CD4-positive, alpha-beta T cell (primary cell): ENCODE measurements at regions not wholly inside any gene's neighbourhood (a gene's known extent, or its start where the extent isn't known, plus 50 kb on each side); places are given as distances from the start of the nearest gene placed in this dataset.

Experiments used
- ATAC-seq: fragments of 200-7000 bp; cut with Tn5 transposase; one replicate; pipeline ENCODE4 v1.10.0; 2022; ENCODE audit warnings: mild to moderate bottlenecking; ENCODE audit not compliant: poor library complexity
- CTCF ChIA-PET: fragments of 350-600 bp; sonication (Branson Sonifier 250); formaldehyde crosslinking; loops from one replicate; lab custom pipeline; 2021; ENCODE audit warnings: antibody characterized with exemption, inconsistent platforms; lab: Charles Lee
- POLR2A ChIA-PET: fragments of 350-600 bp; sonication (Branson Sonifier 250); formaldehyde crosslinking; loops from one replicate; lab custom pipeline; 2021; ENCODE audit warnings: antibody characterized with exemption, inconsistent platforms; lab: Charles Lee
- DNase-seq, 14 experiments: peaks; one replicate each; pipeline ENCODE4 v3.0.0-alpha.2; 2013 to 2020; ENCODE audit warnings: mixed read lengths in 2 of 14
- H3K27ac ChIP-seq, 2 donors: one replicate each; pipeline versions ENCODE4 v1.5.1 to v1.7.0; 2013; ENCODE audit warnings: low read length in 2 of 2, low read depth in 1 of 2, mild to moderate bottlenecking in 1 of 2
- H3K27me3 ChIP-seq, 2 experiments: 1 replicate in 1 of 2; 2 replicates in 1 of 2; pipeline versions ENCODE4 v1.6.1 to v1.7.0; 2013; ENCODE audit warnings: low read length in 2 of 2, control low read depth in 1 of 2, mild to moderate bottlenecking in 1 of 2, moderate library complexity in 1 of 2; ENCODE audit not compliant: insufficient read depth in 2 of 2, control insufficient read depth in 1 of 2
- H3K36me3 ChIP-seq: one replicate; pipeline ENCODE4 v1.6.1; 2013; ENCODE audit warnings: low read length, control low read depth; ENCODE audit not compliant: insufficient read depth
- H3K4me1 ChIP-seq: one replicate; pipeline ENCODE4 v1.6.1; 2013; ENCODE audit warnings: low read length, control low read depth; ENCODE audit not compliant: insufficient read depth
- H3K4me3 ChIP-seq: one replicate; pipeline ENCODE4 v1.5.1; 2013; ENCODE audit warnings: mild to moderate bottlenecking, low read length, moderate library complexity
- H3K9me3 ChIP-seq, 2 experiments: 1 replicate in 1 of 2; 2 replicates in 1 of 2; pipeline versions ENCODE4 v1.6.1 to v1.7.0; 2013; ENCODE audit warnings: low read length in 2 of 2, mild to moderate bottlenecking in 2 of 2, control low read depth in 1 of 2, moderate library complexity in 1 of 2; ENCODE audit not compliant: control insufficient read depth in 1 of 2, insufficient read depth in 1 of 2
- H3K27ac Mint-ChIP-seq: one replicate; pipeline ENCODE4 v1.8.0; 2020; ENCODE audit warnings: mixed read lengths
- H3K27me3 Mint-ChIP-seq: one replicate; pipeline ENCODE4 v1.8.0; 2021; ENCODE audit warnings: mixed read lengths
- H3K36me3 Mint-ChIP-seq: one replicate; pipeline ENCODE4 v1.8.0; 2021; ENCODE audit warnings: low read depth, mixed read lengths
- H3K4me1 Mint-ChIP-seq: one replicate; pipeline ENCODE4 v1.8.0; 2021; ENCODE audit warnings: low read depth, mixed read lengths
- H3K4me3 Mint-ChIP-seq: one replicate; pipeline ENCODE4 v1.8.0; 2020; ENCODE audit warnings: mild to moderate bottlenecking, mixed read lengths
- H3K9me3 Mint-ChIP-seq: one replicate; pipeline ENCODE4 v1.8.0; 2020; ENCODE audit warnings: mixed read lengths
- intact Hi-C, 2 experiments: fragments of 100-400 bp; cut with DNase I in 1 of 2; cut with micrococcal nuclease in 1 of 2; formaldehyde crosslinking; loops; one replicate each; pipeline versions ENCODE4 v1.15.1 to v1.9.0; 2023 to 2025; cut with DNase I, micrococcal nuclease
- TF ChIP-seq, protein P1 (sequence below): fragments of 200-600 bp; IDR thresholded peaks from one replicate; pipeline ENCODE4 v1.8.0; 2022; ENCODE audit warnings: antibody characterized with exemption, mild to moderate bottlenecking

DNA sequence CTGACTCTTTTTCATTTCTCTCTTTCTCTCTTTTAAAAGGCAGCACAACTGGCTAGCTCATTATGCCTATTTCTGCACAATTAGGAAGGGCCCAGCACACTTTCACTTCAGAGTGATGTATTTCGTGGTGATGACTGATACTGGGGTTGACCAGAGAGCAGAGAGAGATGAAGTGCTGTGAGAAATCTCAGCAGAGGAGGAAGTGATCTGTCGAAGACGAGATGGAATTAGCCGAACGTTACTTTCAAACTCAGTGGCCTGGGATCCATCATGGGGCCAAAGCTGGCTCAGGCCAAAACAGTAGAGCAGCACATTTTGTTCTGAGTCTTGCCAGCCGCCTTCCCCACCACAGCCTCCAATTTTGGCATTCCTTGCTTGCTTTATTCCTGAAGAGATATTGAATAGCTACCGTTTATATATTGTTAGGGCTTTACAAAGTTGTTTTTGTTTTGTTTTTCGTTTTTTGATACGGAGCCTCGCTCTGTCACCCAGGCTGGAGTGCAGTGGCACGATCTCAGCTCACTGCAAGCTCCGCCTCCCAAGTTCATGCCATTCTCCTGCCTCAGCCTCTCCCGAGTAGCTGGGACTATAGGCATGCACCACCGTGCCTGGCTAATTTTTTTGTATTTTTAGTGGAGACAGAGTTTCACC is 213.2 kb upstream of the ECI2 start:
- DNase-seq (no peak), ATAC-seq (no peak)
- H3K4me1 Mint-ChIP-seq: no peaks in the 10 kb centered on the region
- peaks cover 6% of the 10 kb centered on the region for H3K27me3 Mint-ChIP-seq
- Histone ChIP-seq H3K9me3 (peaks cover 0 to 10% of the 10 kb centered on the region in 2 experiments), H3K27ac (no peak overlapping the region), H3K4me3 (no peak overlapping the region), H3K4me1 (no peaks in the 10 kb centered on the region), H3K36me3 (no peaks in the 10 kb centered on the region), H3K27me3 (no peaks in the 10 kb centered on the region)
- H3K9me3 Mint-ChIP-seq: no peaks in the 10 kb centered on the region
- CTCF ChIA-PET: no interaction called here
- H3K4me3 Mint-ChIP-seq: no peak overlapping the region
- intact Hi-C loops: no loop called here
- TF ChIP-seq, protein P1, sequence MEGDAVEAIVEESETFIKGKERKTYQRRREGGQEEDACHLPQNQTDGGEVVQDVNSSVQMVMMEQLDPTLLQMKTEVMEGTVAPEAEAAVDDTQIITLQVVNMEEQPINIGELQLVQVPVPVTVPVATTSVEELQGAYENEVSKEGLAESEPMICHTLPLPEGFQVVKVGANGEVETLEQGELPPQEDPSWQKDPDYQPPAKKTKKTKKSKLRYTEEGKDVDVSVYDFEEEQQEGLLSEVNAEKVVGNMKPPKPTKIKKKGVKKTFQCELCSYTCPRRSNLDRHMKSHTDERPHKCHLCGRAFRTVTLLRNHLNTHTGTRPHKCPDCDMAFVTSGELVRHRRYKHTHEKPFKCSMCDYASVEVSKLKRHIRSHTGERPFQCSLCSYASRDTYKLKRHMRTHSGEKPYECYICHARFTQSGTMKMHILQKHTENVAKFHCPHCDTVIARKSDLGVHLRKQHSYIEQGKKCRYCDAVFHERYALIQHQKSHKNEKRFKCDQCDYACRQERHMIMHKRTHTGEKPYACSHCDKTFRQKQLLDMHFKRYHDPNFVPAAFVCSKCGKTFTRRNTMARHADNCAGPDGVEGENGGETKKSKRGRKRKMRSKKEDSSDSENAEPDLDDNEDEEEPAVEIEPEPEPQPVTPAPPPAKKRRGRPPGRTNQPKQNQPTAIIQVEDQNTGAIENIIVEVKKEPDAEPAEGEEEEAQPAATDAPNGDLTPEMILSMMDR: no peak
- POLR2A ChIA-PET: no interaction called here
- no peaks in the 10 kb centered on the region for H3K36me3 Mint-ChIP-seq
- H3K27ac Mint-ChIP-seq: no peak overlapping the region

DNA sequence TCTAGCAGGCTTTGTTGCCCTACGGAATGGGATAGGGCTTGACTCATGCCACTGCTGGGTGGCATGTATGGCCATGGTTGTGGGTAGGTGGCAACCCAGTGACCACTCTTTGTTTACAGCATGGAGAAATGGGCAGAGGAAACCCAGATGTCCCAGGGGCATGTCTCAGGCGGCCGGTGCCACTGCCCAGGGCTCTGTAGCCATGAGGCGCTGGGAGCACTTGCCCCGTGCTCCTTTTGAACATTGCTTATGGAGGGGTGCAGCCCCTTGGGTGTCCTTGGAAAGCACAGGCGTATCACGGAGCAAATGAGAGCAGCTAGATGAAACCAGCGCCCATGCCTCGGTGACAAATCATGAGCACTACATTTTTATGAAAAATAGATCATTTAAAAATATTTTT is 212.5 kb upstream of the ECI2 start:
- H3K4me3 ChIP-seq: no peak overlapping the region
- H3K27ac ChIP-seq: no peak overlapping the region
- H3K27me3 ChIP-seq: no peaks in the 10 kb centered on the region
- no peaks in the 10 kb centered on the region for H3K36me3 ChIP-seq
- intact Hi-C loops: no loop called here
- Mint-ChIP-seq H3K4me3 (no peak overlapping the region), H3K4me1 (no peaks in the 10 kb centered on the region), H3K27me3 (peaks cover 6% of the 10 kb centered on the region), H3K27ac (no peak overlapping the region), H3K36me3 (no peaks in the 10 kb centered on the region), H3K9me3 (no peaks in the 10 kb centered on the region)
- ChIA-PET POLR2A (no interaction called here), CTCF (no interaction called here)
- TF ChIP-seq, protein P1: no peak
- H3K9me3 ChIP-seq: peaks cover 0 to 10% of the 10 kb centered on the region in 2 experiments
- ATAC-seq: no peak
- DNase-seq: no peak
- no peaks in the 10 kb centered on the region for H3K4me1 ChIP-seq

DNA sequence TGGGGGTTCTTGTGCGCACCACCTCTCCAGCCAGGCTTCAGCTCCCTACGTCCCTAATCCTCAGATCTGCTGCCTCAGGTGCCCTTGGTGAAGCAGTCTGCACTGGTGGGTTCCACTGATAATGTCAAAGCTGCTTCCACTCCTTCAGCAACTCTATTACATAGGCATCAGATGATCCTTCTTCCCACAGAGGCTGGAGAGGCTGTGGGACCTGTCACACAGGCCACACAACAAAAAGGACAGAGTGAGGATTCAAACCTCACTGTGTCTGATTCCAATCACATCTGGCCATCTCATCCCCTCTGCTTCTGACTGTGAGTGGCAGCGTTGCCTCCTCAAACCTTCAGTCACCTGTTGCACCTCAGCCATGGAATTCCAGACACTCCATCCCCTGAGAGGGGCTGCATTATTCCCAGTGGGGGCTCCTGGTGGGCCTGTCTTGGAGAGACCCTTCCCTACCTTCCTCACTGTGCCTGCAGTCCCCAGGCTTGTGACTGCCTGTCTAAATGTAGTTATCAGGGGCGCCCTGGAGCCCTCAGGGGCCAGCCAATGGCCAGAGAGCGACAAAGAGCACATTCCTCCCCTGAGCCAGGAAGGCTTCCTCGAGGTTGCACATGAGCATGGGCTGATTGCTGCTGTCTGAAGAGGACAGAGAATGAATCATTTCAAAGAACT is 211.4 kb upstream of the ECI2 start:
- Mint-ChIP-seq H3K4me1 (no peaks in the 10 kb centered on the region), H3K27ac (no peak overlapping the region), H3K4me3 (no peak overlapping the region), H3K36me3 (no peaks in the 10 kb centered on the region), H3K9me3 (no peaks in the 10 kb centered on the region), H3K27me3 (peaks cover 6% of the 10 kb centered on the region)
- ChIA-PET CTCF (no interaction called here), POLR2A (no interaction called here)
- no peaks in the 10 kb centered on the region for H3K36me3 ChIP-seq
- H3K27ac ChIP-seq: no peak overlapping the region
- H3K4me3 ChIP-seq: no peak overlapping the region
- H3K27me3 ChIP-seq: no peaks in the 10 kb centered on the region
- intact Hi-C loops: no loop called here
- ATAC-seq: no peak
- H3K9me3 ChIP-seq: peaks cover 0 to 7% of the 10 kb centered on the region in 2 experiments
- H3K4me1 ChIP-seq: no peaks in the 10 kb centered on the region
- DNase-seq: no peak
- TF ChIP-seq, protein P1: no peak
